GM23338 (cell line): ENCODE measurements at regions not wholly inside any gene's neighbourhood (a gene's known extent, or its start where the extent isn't known, plus 50 kb on each side); places are given as distances from the start of the nearest gene placed in this dataset.

Experiments used
- ATAC-seq: fragments of 200-7000 bp; cut with Tn5 transposase; 3 replicates; pipeline ENCODE4 v1.9.1; 2020
- DNase-seq: peaks from one replicate; pipeline ENCODE4 v3.0.0-alpha.2; 2015; ENCODE audit warnings: low spot score
- H2AFZ ChIP-seq: fragments of 200-600 bp; sonication (generic); 2 replicates; pipeline ENCODE4 v1.8.0; 2016; ENCODE audit warnings: antibody characterized with exemption, mild to moderate bottlenecking, moderate library complexity
- H3F3A ChIP-seq: fragments of 200-600 bp; sonication (generic); replicated peaks from 2 replicates; pipeline ENCODE4 v1.8.0; 2017; ENCODE audit warnings: antibody characterized with exemption, mixed run types, low read depth
- H3K27ac ChIP-seq: fragments of 200-600 bp; sonication (generic); 2 replicates; pipeline ENCODE4 v1.6.1; 2016; ENCODE audit warnings: low read depth
- H3K27me3 ChIP-seq: fragments of 200-600 bp; sonication (generic); 2 replicates; pipeline ENCODE4 v1.8.0; 2016; ENCODE audit warnings: mild to moderate bottlenecking, mixed run types, moderate library complexity; ENCODE audit not compliant: insufficient read depth
- H3K36me3 ChIP-seq: fragments of 200-600 bp; sonication (generic); 2 replicates; pipeline ENCODE4 v1.8.0; 2016; ENCODE audit warnings: mild to moderate bottlenecking; ENCODE audit not compliant: insufficient read depth
- H3K4me1 ChIP-seq: fragments of 200-600 bp; sonication (generic); 2 replicates; pipeline ENCODE4 v1.8.0; 2016; ENCODE audit warnings: mild to moderate bottlenecking, moderate library complexity; ENCODE audit not compliant: insufficient read depth
- H3K4me2 ChIP-seq: fragments of 200-600 bp; sonication (generic); 2 replicates; pipeline ENCODE4 v1.7.1; 2017; ENCODE audit warnings: mixed run types
- H3K4me3 ChIP-seq: fragments of 200-600 bp; sonication (generic); 2 replicates; pipeline ENCODE4 v1.6.1; 2016; ENCODE audit warnings: mixed run types
- H3K79me2 ChIP-seq: fragments of 200-600 bp; sonication (generic); replicated peaks from 2 replicates; pipeline ENCODE4 v1.8.0; 2017; ENCODE audit warnings: mild to moderate bottlenecking; ENCODE audit not compliant: insufficient read depth
- H3K9me2 ChIP-seq: fragments of 200-600 bp; sonication (generic); 2 replicates; pipeline ENCODE4 v1.8.0; 2017; ENCODE audit not compliant: insufficient read depth
- H4K20me1 ChIP-seq: fragments of 200-600 bp; sonication (generic); replicated peaks from 2 replicates; pipeline ENCODE4 v1.8.0; 2017; ENCODE audit warnings: mild to moderate bottlenecking; ENCODE audit not compliant: insufficient read depth
- H3K27ac Mint-ChIP-seq: 2 replicates; pipeline ENCODE4 v1.8.0; 2020; ENCODE audit warnings: inconsistent platforms, mild to moderate bottlenecking, moderate library complexity, mixed read lengths
- H3K27me3 Mint-ChIP-seq: 3 replicates; pipeline ENCODE4 v1.8.0; 2022; ENCODE audit warnings: low read depth, mild to moderate bottlenecking, moderate library complexity, mixed read lengths, inconsistent platforms; ENCODE audit not compliant: insufficient read depth, poor library complexity
- H3K36me3 Mint-ChIP-seq: 3 replicates; pipeline ENCODE4 v1.8.0; 2021; ENCODE audit warnings: low read depth, mild to moderate bottlenecking, inconsistent platforms, moderate library complexity, mixed read lengths
- H3K4me1 Mint-ChIP-seq: 3 replicates; pipeline ENCODE4 v1.8.0; 2020; ENCODE audit warnings: mild to moderate bottlenecking, inconsistent platforms, mixed read lengths
- H3K4me3 Mint-ChIP-seq: 3 replicates; pipeline ENCODE4 v1.8.0; 2021; ENCODE audit warnings: moderate library complexity, mild to moderate bottlenecking, inconsistent platforms, mixed read lengths
- H3K9me3 Mint-ChIP-seq: 3 replicates; pipeline ENCODE4 v1.8.0; 2020; ENCODE audit warnings: moderate library complexity, mild to moderate bottlenecking, inconsistent platforms, mixed read lengths
- CREB1 ChIP-seq: fragments of 250-450 bp; sonication (Bioruptor Pico); IDR thresholded peaks from 2 replicates; pipeline ENCODE4 v1.5.0; 2020; ENCODE audit warnings: low read depth, mild to moderate bottlenecking, moderate library complexity
- CTCF ChIP-seq, 2 experiments: fragments of 200-600 bp in 1 of 2; sonication (generic) in 1 of 2; conservative IDR thresholded peaks; 2 replicates each; pipeline versions ENCODE4 v1.5.1 to v1.6.1; 2016 to 2017; ENCODE audit warnings: antibody characterized with exemption in 2 of 2, low read depth in 2 of 2, mild to moderate bottlenecking in 2 of 2, moderate library complexity in 1 of 2
- EZH2 ChIP-seq: fragments of 200-600 bp; sonication (generic); IDR thresholded peaks from one replicate; pipeline ENCODE4 v1.8.0; 2017; ENCODE audit warnings: antibody characterized with exemption, mild to moderate bottlenecking, low read depth; ENCODE audit not compliant: unreplicated experiment
- EZH2phosphoT487 ChIP-seq: fragments of 200-600 bp; sonication (generic); IDR thresholded peaks from one replicate; pipeline ENCODE4 v1.8.1; 2018; ENCODE audit warnings: antibody characterized with exemption; ENCODE audit not compliant: unreplicated experiment
- JUNB ChIP-seq: IDR thresholded peaks from one replicate; pipeline ENCODE4 v1.6.1; 2016; ENCODE audit warnings: antibody characterized with exemption; ENCODE audit not compliant: unreplicated experiment
- NANOG ChIP-seq: IDR thresholded peaks from 2 replicates; pipeline ENCODE4 v1.6.1; 2016; ENCODE audit warnings: antibody characterized with exemption, borderline replicate concordance
- POLR2AphosphoS5 ChIP-seq: IDR thresholded peaks from 2 replicates; pipeline ENCODE4 v1.6.1; 2016; ENCODE audit warnings: antibody characterized with exemption, low read depth
- STAT1 ChIP-seq: IDR thresholded peaks from one replicate; pipeline ENCODE4 v1.6.1; 2016; ENCODE audit warnings: antibody characterized with exemption; ENCODE audit not compliant: unreplicated experiment
- ZNF114 ChIP-seq: fragments of 250-450 bp; sonication (Bioruptor Pico); IDR thresholded peaks from 2 replicates; pipeline ENCODE4 v1.5.0; 2020; ENCODE audit warnings: mild to moderate bottlenecking, moderate library complexity
- ZNF331 ChIP-seq: fragments of 250-450 bp; sonication (Bioruptor Pico); IDR thresholded peaks from 2 replicates; pipeline ENCODE4 v1.5.0; 2020; ENCODE audit warnings: low read depth, mild to moderate bottlenecking, moderate library complexity
- TF ChIP-seq, protein P1 (sequence below): IDR thresholded peaks from one replicate; pipeline ENCODE4 v1.6.1; 2018; ENCODE audit warnings: antibody characterized with exemption; ENCODE audit not compliant: unreplicated experiment
- TF ChIP-seq, protein P2 (sequence below): fragments of 250-450 bp; sonication (Bioruptor Pico); IDR thresholded peaks from 2 replicates; pipeline ENCODE4 v1.5.0; 2020; ENCODE audit warnings: mild to moderate bottlenecking, moderate library complexity
- TF ChIP-seq, protein P3 (sequence below): IDR thresholded peaks from 2 replicates; pipeline ENCODE4 v1.6.1; 2016; ENCODE audit warnings: antibody characterized with exemption

GRCh38 chr6:94163877-94164276 lies 744.5 kb upstream of the EPHA7 start:
- no peak for TF ChIP-seq NANOG
- TF ChIP-seq JUNB: no peak
- TF ChIP-seq CREB1: no peak
- TF ChIP-seq CTCF (conservative IDR thresholded peaks at IDR 0.05; ENCODE audit: low read depth in 2 of 2): no peak
- no peak for TF ChIP-seq EZH2phosphoT487
- TF ChIP-seq EZH2: no peak
- TF ChIP-seq, protein P1, sequence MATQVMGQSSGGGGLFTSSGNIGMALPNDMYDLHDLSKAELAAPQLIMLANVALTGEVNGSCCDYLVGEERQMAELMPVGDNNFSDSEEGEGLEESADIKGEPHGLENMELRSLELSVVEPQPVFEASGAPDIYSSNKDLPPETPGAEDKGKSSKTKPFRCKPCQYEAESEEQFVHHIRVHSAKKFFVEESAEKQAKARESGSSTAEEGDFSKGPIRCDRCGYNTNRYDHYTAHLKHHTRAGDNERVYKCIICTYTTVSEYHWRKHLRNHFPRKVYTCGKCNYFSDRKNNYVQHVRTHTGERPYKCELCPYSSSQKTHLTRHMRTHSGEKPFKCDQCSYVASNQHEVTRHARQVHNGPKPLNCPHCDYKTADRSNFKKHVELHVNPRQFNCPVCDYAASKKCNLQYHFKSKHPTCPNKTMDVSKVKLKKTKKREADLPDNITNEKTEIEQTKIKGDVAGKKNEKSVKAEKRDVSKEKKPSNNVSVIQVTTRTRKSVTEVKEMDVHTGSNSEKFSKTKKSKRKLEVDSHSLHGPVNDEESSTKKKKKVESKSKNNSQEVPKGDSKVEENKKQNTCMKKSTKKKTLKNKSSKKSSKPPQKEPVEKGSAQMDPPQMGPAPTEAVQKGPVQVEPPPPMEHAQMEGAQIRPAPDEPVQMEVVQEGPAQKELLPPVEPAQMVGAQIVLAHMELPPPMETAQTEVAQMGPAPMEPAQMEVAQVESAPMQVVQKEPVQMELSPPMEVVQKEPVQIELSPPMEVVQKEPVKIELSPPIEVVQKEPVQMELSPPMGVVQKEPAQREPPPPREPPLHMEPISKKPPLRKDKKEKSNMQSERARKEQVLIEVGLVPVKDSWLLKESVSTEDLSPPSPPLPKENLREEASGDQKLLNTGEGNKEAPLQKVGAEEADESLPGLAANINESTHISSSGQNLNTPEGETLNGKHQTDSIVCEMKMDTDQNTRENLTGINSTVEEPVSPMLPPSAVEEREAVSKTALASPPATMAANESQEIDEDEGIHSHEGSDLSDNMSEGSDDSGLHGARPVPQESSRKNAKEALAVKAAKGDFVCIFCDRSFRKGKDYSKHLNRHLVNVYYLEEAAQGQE: no peak
- no peak for TF ChIP-seq ZNF114 (CRISPR knock-in tag)
- TF ChIP-seq, protein P2, sequence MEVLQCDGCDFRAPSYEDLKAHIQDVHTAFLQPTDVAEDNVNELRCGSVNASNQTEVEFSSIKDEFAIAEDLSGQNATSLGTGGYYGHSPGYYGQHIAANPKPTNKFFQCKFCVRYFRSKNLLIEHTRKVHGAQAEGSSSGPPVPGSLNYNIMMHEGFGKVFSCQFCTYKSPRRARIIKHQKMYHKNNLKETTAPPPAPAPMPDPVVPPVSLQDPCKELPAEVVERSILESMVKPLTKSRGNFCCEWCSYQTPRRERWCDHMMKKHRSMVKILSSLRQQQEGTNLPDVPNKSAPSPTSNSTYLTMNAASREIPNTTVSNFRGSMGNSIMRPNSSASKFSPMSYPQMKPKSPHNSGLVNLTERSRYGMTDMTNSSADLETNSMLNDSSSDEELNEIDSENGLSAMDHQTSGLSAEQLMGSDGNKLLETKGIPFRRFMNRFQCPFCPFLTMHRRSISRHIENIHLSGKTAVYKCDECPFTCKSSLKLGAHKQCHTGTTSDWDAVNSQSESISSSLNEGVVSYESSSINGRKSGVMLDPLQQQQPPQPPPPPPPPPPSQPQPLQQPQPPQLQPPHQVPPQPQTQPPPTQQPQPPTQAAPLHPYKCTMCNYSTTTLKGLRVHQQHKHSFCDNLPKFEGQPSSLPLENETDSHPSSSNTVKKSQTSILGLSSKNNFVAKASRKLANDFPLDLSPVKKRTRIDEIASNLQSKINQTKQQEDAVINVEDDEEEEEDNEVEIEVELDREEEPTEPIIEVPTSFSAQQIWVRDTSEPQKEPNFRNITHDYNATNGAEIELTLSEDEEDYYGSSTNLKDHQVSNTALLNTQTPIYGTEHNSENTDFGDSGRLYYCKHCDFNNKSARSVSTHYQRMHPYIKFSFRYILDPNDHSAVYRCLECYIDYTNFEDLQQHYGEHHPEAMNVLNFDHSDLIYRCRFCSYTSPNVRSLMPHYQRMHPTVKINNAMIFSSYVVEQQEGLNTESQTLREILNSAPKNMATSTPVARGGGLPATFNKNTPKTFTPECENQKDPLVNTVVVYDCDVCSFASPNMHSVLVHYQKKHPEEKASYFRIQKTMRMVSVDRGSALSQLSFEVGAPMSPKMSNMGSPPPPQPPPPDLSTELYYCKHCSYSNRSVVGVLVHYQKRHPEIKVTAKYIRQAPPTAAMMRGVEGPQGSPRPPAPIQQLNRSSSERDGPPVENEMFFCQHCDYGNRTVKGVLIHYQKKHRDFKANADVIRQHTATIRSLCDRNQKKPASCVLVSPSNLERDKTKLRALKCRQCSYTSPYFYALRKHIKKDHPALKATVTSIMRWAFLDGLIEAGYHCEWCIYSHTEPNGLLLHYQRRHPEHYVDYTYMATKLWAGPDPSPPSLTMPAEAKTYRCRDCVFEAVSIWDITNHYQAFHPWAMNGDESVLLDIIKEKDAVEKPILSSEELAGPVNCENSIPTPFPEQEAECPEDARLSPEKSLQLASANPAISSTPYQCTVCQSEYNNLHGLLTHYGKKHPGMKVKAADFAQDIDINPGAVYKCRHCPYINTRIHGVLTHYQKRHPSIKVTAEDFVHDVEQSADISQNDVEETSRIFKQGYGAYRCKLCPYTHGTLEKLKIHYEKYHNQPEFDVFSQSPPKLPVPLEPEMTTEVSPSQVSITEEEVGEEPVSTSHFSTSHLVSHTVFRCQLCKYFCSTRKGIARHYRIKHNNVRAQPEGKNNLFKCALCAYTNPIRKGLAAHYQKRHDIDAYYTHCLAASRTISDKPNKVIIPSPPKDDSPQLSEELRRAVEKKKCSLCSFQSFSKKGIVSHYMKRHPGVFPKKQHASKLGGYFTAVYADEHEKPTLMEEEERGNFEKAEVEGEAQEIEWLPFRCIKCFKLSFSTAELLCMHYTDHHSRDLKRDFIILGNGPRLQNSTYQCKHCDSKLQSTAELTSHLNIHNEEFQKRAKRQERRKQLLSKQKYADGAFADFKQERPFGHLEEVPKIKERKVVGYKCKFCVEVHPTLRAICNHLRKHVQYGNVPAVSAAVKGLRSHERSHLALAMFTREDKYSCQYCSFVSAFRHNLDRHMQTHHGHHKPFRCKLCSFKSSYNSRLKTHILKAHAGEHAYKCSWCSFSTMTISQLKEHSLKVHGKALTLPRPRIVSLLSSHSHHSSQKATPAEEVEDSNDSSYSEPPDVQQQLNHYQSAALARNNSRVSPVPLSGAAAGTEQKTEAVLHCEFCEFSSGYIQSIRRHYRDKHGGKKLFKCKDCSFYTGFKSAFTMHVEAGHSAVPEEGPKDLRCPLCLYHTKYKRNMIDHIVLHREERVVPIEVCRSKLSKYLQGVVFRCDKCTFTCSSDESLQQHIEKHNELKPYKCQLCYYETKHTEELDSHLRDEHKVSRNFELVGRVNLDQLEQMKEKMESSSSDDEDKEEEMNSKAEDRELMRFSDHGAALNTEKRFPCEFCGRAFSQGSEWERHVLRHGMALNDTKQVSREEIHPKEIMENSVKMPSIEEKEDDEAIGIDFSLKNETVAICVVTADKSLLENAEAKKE (CRISPR knock-in tag): no peak
- no peak for TF ChIP-seq STAT1
- no peak for TF ChIP-seq ZNF331
- no peak for TF ChIP-seq POLR2AphosphoS5
- TF ChIP-seq, protein P3, sequence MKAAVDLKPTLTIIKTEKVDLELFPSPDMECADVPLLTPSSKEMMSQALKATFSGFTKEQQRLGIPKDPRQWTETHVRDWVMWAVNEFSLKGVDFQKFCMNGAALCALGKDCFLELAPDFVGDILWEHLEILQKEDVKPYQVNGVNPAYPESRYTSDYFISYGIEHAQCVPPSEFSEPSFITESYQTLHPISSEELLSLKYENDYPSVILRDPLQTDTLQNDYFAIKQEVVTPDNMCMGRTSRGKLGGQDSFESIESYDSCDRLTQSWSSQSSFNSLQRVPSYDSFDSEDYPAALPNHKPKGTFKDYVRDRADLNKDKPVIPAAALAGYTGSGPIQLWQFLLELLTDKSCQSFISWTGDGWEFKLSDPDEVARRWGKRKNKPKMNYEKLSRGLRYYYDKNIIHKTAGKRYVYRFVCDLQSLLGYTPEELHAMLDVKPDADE: no peak
- H3K27ac Mint-ChIP-seq: no peak overlapping the region
- no peaks in the 10 kb centered on the region for H3K36me3 ChIP-seq
- no peak for DNase-seq
- no peak overlapping the region for H3K4me3 ChIP-seq
- H3K9me2 ChIP-seq: no peaks in the 10 kb centered on the region; the same call in 1 of the 2 replicates
- no peaks in the 10 kb centered on the region for H3K36me3 Mint-ChIP-seq
- no peaks in the 10 kb centered on the region for H3F3A ChIP-seq
- no peaks in the 10 kb centered on the region for H3K79me2 ChIP-seq
- H2AFZ ChIP-seq: no peak overlapping the region
- H3K4me3 Mint-ChIP-seq: no peak overlapping the region
- no peak overlapping the region for H3K4me2 ChIP-seq
- no peak for ATAC-seq
- H3K27me3 ChIP-seq: no peaks in the 10 kb centered on the region
- no peaks in the 10 kb centered on the region for H3K4me1 ChIP-seq
- no peaks in the 10 kb centered on the region for H3K9me3 Mint-ChIP-seq
- H3K27ac ChIP-seq: no peak overlapping the region
- H3K27me3 Mint-ChIP-seq: no peaks in the 10 kb centered on the region
- H3K4me1 Mint-ChIP-seq: no peaks in the 10 kb centered on the region
- H4K20me1 ChIP-seq: no peaks in the 10 kb centered on the region
